NCI-H2227 (cell line): ENCODE measurements at regions not wholly inside any gene's neighbourhood (a gene's known extent, or its start where the extent isn't known, plus 50 kb on each side); places are given as distances from the start of the nearest gene placed in this dataset.
"Not testable (repeated sequence)": the region's sequence is repeated elsewhere in the genome, so short reads cannot be mapped to it uniquely, and the experiment has no call there.

Experiments used
- DNase-seq: peaks from one replicate; lab custom pipeline; 2025; ENCODE audit not compliant: unreplicated experiment; lab: John Stamatoyannopoulos, UW

DNA sequence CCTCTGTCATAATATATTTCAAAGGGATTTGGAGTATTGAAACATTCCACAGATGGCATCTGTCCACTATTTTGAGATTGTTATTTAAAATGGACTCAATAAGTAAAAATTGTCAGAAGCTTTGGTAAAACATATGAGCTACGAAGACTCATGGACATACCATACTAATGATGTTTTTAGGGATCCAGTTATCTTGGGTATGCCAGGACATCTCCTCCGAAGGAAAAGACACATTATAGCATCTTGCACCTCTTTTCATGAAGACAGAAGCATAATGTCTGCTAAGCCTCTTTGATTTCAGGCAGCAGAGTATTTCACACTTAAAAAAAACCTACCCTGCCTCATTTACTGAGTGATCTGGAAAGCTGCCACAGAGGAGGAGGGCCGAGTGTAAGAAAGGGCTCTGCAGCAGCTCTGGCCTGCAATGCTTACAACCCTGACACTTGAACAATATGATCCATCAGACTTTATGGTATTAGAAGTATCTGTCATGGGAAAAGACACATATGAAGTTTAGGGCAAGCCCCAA lies 284.8 kb downstream of the TUSC7 start:
- no peak for DNase-seq

DNA sequence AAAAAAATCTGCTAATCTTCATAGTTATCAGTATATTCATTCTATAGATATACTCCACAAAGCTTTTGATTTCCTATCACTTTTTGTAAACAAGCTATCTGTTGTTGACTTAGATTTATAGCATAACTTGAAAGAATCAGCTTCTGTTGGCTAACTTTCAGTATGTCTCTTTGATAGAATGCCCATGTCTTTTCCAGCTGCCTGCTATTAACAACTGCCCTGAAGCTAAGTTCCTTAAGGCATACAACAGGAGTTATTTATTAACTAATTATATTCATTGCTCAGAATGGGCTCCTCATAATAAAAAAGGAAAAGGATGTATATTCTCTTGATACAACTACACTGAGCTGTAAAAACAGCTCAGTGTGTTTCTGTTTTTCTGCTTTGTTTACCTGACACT lies 293.9 kb downstream of the TUSC7 start:
- no peak for DNase-seq

DNA sequence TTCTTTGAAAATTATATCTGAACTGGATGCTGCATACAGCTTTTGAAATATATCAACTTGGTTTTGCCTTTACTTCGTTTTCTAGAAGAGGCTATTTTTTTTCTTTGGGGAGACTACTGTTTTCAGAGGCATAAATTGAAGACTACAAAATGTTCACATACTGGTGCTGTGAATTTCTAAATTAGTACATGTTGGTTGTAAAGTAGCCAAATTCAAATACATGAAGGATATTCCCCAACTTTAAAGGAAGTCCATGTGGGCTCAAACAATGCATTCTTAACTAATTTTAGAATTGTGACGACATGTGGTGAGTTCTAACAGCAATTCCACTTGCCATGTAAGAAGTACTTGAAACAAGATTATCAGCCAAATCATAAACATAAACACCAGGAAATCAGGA lies 295.7 kb downstream of the TUSC7 start:
- no peak for DNase-seq

DNA sequence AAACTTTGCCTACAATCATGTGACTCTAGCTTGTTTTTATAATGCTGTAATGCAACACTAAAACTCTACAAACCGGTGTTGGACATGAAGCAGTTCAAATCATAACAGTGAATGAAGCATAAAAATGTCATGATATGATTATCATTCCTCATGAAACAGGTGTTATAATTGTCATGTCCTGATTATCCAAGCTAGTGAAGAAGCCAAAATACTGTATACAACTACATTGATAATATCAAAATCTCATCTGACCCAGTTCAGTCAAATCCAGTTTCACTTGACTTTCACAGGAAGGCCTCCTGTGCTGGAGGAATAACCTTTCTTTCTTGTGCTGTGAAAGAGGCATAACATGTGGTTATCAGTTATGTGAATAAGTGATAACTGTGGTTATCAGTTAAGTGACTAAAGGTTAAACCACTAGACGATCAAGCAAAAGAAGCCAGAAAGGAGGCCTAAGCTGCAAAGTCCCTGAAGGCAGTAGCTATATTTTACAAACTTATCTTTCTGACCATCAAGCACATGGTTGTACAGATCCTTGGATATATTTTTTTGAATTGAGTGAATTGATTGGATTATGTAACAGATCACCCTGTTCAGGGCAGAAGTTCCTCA lies 296.4 kb downstream of the TUSC7 start:
- no peak for DNase-seq

DNA sequence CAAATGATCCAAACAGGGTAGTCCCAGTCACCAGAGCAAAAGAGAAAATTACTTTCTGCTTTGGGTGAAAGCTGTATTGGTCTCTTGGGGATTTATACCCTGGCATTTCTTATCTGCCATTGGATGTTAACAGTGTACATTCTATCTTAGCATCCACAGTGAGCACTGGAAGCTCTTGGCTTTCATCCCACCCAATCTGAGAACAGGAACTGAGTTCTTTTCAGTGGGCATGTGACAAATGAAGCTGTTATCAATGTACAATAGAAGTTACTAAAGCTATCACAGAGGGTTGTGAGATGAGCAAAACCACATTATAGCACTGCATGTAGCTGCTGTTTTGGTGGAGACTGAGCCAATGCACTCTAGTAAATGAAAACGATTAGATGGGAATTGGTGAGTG lies 300.7 kb downstream of the TUSC7 start:
- no peak for DNase-seq

DNA sequence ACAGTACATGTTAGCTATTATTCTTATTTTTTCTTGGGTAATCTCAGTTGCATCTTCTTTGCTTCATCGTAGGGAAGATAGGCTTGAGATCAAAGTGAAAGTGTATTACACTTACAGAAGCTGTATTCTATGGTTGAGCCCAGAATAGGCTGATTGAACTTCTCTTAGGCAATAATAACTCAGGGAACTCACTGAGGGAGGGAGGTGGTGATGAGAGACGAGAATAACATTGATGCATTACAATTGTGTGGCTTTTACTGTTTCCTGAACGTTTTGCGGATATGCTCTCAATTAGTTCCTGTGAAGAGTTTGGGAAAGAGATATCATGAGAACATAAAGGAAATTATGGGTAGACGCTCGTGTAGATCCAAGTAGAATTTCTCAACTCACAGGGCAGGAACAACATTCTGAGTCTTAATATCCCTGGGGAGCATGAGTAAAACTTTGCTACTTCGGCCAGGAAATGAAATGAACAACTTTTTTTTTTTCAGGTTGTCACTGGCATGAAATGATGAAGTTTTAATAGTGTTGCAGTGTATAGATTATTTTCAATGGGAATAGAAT lies 302.2 kb downstream of the TUSC7 start:
- DNase-seq: no peak

DNA sequence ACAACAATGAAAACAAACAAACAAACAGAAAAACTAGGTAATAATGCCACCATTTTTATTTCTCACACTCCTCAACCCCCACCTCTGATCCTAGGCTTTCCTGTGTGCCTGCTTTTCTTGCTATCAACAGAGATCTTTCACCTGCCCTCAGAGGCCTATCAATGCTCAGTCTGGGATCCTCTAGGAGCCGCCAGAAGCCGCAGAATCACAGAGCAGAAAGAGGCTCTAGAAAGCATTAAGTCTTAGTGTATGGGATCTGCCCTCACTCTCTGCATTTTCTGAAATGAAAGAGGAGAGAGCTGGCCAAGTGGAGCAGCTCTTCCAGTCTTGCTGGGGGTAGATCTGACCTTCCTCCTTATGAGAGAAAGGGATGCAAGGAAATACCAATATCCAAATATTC lies 306.8 kb downstream of the TUSC7 start:
- DNase-seq: peak; percentile 57

DNA sequence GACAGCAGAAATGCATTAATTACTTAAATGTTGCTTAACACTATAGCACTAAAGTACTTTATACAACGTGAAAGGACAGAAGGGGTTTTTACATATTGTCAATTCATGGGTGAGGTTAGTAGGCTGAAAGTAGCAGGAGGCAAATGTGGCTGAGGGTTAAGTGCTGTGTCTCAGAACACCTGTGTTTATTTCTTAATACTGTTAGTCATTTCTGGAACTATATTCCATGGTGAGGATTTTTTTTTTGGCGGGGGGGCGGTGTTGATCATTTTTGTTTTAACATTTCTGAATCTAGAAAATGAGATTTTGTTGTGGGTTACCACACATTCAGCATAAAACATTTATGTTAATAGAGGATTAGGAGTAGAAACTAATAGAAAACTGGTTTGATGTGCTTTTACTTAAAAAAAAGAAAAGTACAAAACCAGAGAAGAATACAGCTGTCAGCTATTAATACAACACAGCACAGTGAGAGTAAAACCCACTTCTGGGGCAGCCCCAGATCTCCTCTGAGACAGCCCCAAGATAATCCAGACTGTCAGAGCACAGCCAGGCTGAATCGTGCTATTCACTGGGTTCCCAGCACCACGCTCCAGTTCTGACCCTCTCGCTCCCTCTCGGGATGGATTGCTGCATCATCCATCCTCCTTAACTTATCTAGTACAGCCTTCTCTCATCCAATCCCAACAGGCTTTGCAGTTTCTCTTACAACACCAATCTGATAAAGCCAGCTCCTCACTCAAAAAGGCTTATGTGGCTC lies 307.7 kb downstream of the TUSC7 start:
- no peak for DNase-seq

DNA sequence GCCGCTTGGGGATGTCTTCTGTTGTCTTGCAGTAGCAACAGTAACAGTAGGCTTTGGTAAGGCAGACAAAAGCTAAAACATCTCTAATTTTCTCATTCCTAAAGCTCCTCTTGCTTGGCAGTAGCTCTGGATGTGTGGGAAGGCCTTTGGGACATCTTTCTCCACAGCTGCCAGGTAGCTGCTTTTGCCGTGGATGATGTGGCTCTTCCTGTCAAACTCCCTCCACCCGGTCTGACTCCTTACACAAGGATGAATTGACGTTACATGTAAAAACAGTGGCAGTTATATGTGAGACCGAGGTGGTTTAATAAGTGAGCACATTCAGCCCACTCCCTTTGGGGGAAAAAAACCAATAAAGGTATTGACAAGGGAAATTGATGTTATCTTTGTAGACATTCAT lies 309.1 kb downstream of the TUSC7 start:
- no peak for DNase-seq

DNA sequence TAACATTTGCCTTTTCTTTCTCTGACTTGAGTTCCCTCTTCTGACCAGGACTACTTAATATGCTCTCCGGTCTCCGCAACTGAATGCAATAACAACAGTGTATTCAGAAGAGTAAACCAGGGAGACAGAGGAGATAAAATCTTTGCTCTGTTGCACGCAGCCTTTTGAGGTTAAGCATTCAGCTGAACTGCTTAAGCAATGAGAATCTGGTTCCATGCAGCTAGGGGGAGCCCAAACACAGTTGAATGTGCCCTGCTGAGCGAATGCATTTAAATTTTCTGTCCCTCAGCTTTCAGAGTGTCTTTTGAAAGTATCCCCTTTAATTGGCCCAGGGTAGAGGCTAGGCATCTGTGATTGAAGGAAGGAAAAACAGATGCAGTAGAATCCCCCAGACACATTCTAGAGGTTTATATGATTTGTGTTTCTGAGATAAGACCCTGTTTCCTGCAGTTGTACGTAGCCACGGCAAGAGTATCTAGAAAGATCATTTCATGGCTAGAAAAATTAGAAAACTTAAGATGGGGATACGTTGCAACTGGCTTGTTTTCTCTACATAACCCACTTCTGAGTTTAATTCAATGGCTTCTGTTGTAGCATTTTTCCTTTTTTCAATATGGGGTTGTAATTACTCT lies 309.6 kb downstream of the TUSC7 start:
- peak; percentile 61 for DNase-seq

DNA sequence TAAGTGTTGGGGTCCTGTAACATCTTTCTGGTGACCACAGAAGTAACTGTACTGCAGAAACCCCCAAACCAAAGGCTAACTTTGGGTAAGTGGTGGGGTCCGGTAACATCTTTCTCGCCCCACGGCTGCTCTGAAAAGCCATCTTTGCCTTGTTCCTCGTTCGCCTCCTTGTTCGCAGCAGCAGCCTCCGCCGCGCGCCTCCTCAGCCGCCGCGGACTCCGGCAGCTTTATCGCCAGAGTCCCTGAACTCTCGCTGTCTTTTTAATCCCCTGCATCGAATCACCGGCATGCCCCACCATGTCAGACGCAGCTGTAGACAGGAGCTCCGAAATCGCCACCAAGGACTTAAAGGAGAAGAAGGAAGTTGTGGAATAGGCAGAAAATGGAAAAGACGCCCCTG lies 316.8 kb downstream of the TUSC7 start:
- DNase-seq: no peak

DNA sequence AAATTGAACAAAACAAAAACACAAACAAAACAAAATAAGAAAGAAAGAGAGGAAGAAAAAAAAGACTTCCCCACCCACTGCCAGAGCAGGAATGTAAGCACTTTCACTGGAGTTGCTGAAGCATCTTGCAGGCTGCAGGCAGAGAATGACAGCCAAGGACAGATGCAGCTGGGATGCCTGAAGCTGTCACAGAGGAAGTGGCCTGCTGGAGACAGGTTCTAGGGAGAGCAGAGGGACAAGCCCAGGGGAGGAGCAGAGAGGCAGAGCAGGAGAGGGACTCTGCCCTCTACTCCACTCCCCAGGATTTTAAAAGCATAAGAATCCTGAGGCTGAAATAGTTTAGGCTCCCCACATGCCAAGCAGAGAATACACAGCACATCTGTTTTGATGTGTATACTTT lies 326.2 kb downstream of the TUSC7 start:
- no peak for DNase-seq

DNA sequence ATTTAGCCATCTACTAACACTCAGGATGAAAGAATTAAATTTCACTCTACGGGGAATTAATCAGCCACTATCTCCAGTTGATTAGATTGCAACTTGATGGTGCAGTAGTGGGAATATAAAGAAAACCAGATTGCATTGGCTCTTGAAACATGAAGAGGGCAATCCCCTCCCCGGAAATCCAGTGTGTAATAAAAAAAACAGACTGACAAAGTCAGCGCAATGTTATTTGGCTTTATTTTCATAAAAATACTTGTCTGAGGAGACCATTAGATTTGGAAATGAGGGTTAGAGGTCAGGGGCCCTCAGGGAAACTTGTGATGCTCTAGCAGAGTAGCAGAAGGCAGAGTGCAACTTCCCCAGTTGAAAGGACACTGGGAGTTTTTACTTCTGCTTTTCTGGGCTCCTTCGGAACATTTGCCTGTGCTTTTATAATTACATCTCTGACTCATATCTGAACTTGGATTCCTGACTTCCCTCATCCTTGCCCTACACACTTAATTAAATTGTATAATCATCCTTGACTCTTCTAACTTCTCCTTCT lies 326.8 kb downstream of the TUSC7 start:
- DNase-seq: no peak

DNA sequence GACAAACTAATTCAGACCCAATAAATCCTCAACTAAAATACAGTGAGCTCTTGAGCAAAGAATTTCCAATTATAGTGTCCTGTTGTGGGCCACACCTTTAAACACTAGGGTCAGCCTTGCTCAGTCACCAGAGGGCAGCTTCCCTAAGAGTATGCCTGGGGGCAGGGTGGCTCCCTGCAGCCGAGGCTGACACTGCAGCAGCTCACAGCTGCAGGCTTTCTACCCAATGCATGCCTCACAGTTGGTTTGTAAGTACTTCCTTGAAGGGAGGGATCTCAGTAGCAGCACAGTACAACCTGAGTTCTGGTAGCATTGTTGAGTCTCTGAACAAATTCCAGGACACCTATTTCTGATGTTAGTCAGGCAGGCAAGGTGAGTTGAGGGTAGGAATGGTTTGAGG lies 335.6 kb downstream of the TUSC7 start:
- peak; percentile 31 for DNase-seq

DNA sequence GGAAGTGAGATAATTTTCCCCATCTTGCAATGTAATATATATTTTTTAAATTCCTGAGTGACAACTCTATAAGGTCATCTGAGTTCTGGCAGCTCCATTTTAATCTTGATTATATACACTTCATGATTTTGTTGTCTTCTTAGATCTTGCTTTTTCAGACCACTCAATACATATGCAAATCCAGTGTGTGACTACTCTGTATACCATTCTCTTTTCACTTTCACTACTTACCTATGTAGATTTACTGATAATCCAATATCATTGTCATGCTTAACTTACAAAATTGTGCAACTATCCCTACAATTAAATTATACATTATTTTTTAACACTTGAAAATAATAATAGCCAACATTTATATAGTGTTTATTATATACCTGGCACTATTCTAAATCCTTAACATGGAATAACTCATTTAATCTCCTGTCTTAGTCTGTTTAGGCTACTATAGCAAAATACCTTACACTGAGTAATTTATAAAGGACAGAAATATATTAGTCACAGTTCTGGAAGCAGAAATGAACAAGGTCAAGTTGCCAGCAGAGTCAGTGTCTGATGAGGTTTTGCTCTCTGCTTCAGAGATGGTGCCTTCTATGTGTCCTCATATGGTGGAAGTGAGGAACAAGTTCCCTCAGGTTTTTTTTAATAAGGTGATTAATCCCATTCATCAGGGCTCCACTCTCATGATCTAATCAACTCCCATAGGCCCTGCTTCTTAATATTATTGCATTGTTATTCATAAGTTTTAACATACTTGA lies 338.5 kb downstream of the TUSC7 start:
- DNase-seq: no peak

DNA sequence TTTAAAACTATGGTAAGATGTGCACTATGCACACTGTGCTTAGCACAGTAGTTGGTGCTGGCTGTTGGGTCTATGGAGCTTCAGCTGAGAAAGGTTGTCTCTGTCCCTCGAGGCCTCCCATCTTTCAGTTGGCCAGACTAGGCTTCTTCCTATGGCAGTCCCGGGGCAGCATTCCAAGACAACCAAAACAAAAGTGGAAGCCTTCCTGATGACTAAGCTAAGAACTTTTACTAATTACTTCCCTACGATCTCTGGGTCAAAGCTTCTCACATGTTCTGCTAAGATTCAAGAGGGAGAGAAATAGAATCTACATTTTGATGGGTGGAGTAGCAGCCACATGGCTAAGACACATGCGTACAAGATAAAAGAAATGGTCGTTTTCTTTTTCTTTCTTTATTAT lies 342.8 kb downstream of the TUSC7 start:
- no peak for DNase-seq

DNA sequence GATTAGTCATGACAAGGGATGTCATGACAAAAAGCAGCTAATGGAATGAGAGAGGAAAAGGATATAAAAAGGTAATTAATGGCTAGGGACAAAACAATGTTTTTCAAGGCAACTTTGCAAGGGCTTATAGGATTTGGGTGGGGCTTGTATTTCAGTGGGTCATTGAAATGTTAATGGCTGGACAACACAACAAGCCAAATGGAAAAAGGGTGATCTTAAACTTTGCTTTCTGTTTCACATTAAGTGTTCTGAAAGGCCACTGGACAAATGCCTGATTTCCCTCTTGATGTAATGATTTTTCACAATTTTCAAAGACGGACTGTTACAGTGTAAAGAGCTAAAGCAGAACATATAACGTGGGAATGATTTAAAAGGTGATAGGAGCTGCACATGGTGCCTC lies 345.0 kb downstream of the TUSC7 start:
- no peak for DNase-seq

DNA sequence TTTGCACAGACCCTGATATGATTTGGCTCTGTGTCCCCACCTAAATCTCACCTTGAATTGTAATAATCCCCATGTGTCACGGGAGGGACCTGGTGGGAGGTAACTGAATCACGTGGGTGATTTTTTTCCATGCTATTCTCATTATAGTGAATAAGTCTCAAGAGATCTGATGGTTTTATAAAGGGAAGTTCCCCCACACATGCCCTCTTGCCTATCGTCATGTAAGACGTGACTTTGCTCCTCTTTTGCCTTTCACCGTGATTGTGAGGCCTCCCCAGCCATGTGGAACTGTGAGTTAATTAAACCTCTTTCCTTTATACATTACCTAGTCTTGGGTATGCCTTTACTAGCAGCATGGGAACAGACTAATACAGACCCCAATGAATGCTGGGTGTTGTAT lies 347.4 kb downstream of the TUSC7 start:
- not testable (repeated sequence) for DNase-seq

DNA sequence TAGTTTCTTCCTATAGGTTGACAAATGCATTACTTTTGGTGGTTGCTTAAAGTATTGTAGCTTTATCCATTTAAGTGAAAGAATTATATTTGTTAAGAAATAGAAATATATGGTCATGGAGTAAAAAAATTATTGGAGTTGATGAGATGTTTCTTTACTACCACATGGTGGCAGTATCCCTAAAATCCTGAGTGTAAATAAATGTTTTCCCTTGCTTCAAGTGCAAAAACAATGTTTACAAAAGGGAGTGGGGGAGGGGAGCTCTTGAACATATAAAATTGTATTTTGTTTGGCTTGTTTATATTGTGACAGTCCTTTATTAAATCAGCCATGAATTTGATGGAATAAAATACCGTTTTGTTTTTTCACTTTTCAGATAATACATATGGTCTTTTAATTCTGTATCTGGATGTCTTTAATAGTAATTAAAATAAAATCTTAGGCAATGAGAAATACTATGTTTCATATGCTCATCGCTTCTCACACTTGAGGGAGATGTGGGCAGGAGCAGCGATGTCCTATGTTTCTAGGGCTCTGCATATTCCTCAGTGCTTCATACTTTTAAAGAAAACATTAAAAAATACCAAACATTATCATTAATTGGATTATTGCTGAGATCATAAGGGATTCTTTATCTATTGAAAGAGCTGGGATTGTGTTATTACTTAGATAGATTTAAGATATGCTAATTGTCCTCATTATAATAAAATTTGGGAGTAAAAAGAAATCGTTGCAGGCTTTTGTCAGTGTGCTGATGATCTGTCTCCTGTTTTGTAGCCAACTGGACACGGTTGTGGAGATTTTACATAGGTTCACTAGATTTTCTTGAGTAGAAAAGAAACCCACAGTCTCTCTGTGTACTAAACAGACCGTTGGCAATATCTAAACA lies 349.7 kb downstream of the TUSC7 start:
- peak; percentile 59 for DNase-seq

DNA sequence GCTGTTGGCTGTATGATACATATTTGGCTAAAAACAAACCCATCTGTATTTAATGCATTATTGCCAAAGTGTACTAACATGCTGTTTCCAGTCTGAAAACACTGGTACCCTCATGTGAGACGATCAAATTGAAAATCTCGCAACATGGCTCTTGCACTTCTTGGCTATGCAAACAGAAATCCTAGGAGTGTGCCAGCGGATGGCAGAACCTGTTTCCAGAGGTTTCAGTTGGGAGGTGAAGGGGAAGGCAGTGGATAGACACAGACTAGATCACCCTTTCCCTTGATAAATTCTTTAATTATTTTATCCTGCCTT lies 350.3 kb downstream of the TUSC7 start:
- DNase-seq: no peak
